BJ (cell line): ENCODE measurements at regions not wholly inside any gene's neighbourhood (a gene's known extent, or its start where the extent isn't known, plus 50 kb on each side); places are given as distances from the start of the nearest gene placed in this dataset.
"Not testable (repeated sequence)": the region's sequence is repeated elsewhere in the genome, so short reads cannot be mapped to it uniquely, and the experiment has no call there.

Experiments used
- CTCF ChIA-PET: fragments of 350-600 bp; formaldehyde crosslinking; extraction: SDS; loops from one replicate; lab custom pipeline; 2021; ENCODE audit warnings: antibody characterized with exemption, inconsistent platforms; lab: Yijun Ruan, JAX
- POLR2A ChIA-PET: fragments of 300-600 bp; sonication (Branson Sonifier 250); formaldehyde crosslinking; extraction: SDS; loops from one replicate; lab custom pipeline; 2021; ENCODE audit warnings: antibody characterized with exemption; lab: Charles Lee
- DNase-seq: peaks from one replicate; pipeline ENCODE4 v3.0.0-alpha.2; 2011; ENCODE audit warnings: low read depth
- H3K27me3 ChIP-seq: 2 replicates; pipeline ENCODE4 v1.6.0; 2011; ENCODE audit warnings: low read length; ENCODE audit not compliant: control insufficient read depth, insufficient read depth
- H3K36me3 ChIP-seq: 2 replicates; pipeline ENCODE4 v1.5.1; 2011; ENCODE audit warnings: low read length; ENCODE audit not compliant: control insufficient read depth, insufficient read depth
- H3K4me3 ChIP-seq: 2 replicates; pipeline ENCODE4 v1.5.1; 2011; ENCODE audit warnings: low read depth, mild to moderate bottlenecking, control low read depth, low read length
- TF ChIP-seq, protein P1 (sequence below): IDR thresholded peaks from 2 replicates; pipeline ENCODE4 v1.5.1; 2011; ENCODE audit warnings: low read depth, mild to moderate bottlenecking, control low read depth, inconsistent platforms, low read length, moderate library complexity; ENCODE audit not compliant: insufficient read depth

DNA sequence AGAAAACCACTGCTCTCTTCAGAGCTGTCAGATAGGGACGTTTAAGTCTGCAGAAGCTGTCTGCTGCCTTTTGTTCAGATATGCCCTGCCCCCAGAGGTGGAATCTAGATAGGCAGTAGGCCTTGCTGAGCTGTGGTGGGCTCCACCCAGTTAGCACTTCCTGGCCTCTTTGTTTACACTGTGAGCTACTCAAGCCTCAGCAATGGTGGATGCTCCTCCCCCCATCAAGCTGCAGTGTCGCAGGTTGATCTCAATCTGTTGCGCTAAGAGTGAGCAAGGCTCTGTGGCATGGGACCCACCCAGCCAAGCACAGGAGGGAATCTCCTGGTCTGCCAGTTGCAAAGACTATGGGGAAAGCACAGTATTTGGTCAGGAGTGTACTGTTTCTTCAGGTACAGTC lies 59.2 kb upstream of the ZNF641 start:
- not testable (repeated sequence) for H3K4me3 ChIP-seq

DNA sequence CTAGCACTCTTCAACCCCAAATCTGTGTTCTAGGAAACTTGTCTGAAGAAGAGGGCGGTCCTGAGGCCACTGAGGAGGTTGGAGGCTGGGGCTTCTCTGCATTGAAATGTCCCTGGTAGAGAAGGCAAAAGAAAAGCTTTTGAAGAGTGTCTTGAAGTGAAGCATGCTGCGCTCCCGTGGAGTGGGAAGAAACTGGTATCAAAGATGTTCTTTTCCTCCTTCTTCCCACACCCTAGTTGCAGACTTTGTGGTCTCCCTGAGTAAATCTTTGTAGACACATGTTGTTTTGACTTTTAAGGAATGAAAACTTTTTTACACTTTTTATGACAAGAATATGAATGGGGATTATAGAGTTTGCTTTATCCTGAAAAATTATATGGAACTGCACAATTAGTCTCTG lies 59.0 kb upstream of the ANP32D start:
- Histone ChIP-seq H3K36me3 (no peaks in the 10 kb centered on the region), H3K4me3 (no peak overlapping the region), H3K27me3 (no peaks in the 10 kb centered on the region)
- ChIA-PET POLR2A (no interaction called here), CTCF (no interaction called here)
- DNase-seq: no peak
- TF ChIP-seq, protein P1, sequence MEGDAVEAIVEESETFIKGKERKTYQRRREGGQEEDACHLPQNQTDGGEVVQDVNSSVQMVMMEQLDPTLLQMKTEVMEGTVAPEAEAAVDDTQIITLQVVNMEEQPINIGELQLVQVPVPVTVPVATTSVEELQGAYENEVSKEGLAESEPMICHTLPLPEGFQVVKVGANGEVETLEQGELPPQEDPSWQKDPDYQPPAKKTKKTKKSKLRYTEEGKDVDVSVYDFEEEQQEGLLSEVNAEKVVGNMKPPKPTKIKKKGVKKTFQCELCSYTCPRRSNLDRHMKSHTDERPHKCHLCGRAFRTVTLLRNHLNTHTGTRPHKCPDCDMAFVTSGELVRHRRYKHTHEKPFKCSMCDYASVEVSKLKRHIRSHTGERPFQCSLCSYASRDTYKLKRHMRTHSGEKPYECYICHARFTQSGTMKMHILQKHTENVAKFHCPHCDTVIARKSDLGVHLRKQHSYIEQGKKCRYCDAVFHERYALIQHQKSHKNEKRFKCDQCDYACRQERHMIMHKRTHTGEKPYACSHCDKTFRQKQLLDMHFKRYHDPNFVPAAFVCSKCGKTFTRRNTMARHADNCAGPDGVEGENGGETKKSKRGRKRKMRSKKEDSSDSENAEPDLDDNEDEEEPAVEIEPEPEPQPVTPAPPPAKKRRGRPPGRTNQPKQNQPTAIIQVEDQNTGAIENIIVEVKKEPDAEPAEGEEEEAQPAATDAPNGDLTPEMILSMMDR: no peak

More for the DNA sequence above, 59.2 kb upstream of the ZNF641 start:
- DNase-seq, H3K27me3 ChIP-seq, H3K36me3 ChIP-seq, POLR2A ChIA-PET, CTCF ChIA-PET: not testable (repeated sequence)

DNA sequence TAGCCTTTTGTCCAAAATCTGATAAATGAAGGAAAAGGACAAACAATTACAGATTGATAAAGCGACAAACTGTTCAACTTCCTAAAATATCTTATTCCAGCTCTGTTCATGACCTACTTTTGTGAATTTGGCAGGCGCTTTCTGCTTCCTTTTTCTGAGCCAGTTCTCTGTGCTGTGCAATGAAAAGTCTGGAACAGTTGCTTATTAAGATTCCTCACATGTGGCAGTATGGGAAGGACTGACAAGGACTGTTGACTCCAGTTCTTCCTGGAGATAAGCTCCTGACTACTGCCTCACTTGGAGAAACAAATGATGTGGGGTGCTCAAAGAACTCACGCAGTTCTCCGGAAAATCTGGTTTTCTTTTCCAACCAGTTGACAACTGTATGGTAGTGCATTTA lies 58.3 kb upstream of the ANP32D start:
- H3K27me3 ChIP-seq: no peaks in the 10 kb centered on the region
- H3K36me3 ChIP-seq: no peaks in the 10 kb centered on the region
- CTCF ChIA-PET: no interaction called here
- H3K4me3 ChIP-seq: no peak overlapping the region
- DNase-seq: no peak
- TF ChIP-seq, protein P1: no peak
- POLR2A ChIA-PET: no interaction called here

GRCh38 chr12:48419116-48419935 lies 53.0 kb upstream of the ANP32D start:
- H3K27me3 ChIP-seq: no peaks in the 10 kb centered on the region
- DNase-seq: no peak
- CTCF ChIA-PET: interaction anchor here (0.8 kb wide), 1 partner anchor 9 kb away, joined by 3 read pairs; no protein-coding TSS in a partner anchor

DNA sequence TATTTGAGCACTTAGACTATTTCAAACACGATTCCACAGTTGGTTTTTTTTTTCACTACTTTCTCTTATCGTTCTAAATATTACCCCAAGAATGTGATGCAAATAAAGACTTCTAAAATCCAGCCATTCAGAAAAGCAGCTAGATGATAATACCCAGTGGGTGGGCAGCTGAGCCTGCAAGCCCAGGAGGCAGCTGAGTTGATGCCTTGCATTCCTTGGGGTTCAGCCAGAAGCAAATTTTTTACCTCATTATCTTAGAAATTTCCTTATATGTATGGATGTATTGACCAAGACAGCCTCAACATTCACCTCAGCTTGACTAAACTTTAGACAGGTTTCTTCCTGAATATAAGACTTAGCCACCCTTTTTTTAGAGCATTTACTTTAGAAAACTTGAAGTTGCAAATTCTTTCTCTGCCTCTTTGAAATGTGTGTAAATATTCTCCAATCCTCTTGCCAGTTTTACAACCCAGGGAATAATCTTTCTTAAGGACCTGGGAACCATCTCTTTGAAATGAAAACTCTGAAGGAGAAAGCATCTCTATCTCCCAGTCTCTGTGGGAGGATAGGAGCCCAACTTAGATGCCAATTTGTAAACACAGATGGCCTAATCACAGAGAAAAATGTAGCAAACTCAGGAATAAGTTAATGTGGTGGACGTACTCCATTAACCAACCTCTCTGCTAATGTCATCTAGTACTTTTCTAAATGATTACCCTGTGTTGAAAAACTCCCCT lies 52.2 kb upstream of the ANP32D start:
- POLR2A ChIA-PET: no interaction called here
- H3K36me3 ChIP-seq: no peaks in the 10 kb centered on the region
- TF ChIP-seq, protein P1: no peak
- CTCF ChIA-PET: interaction anchor here (0.8 kb wide), 1 partner anchor 9 kb away, joined by 3 read pairs; no protein-coding TSS in a partner anchor
- no peak overlapping the region for H3K4me3 ChIP-seq
- no peaks in the 10 kb centered on the region for H3K27me3 ChIP-seq
- no peak for DNase-seq

More at GRCh38 chr12:48419116-48419935, 53.0 kb upstream of the ANP32D start:
- POLR2A ChIA-PET: no interaction called here
- no peaks in the 10 kb centered on the region for H3K36me3 ChIP-seq
- H3K4me3 ChIP-seq: no peak overlapping the region
- TF ChIP-seq, protein P1: no peak
